ENCODE measurements at regions not wholly inside any gene's neighbourhood (a gene's known extent, or its start where the extent isn't known, plus 50 kb on each side); places are given as distances from the start of the nearest gene placed in this dataset.

DNA sequence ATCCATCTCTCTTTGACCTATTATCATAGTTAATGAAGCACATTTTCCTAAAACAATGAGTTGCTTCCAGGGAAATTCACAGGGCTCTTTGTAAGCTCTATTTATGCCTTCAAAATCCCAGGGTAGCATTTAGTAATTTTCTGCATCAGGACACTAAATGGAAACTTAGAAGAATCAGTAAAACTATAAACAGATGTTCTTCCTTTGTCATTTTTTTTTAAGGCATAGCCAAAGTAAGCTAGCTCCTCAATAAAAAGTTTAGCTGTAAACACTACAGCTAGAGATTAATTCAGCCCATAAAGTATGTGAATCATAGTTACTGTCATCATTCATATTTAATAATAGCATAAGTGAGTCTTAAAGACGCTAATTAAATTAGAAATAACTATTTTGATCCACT is 79.3 kb downstream of the RPL22L1 start:
- ChIA-PET POLR2A (ENCODE audit: low non-redundant PET) (no interaction called here), CTCF (no interaction called here)
- H3K27ac ChIP-seq (ENCODE audit: low read depth, low read length, poor library complexity, severe bottlenecking): no peak overlapping the region
- no peak for TF ChIP-seq EZH2 (IDR thresholded peaks at IDR 0.05; ENCODE audit: borderline replicate concordance, low read depth, low read length, poor library complexity, severe bottlenecking)
- TF ChIP-seq CTCF (conservative IDR thresholded peaks at IDR 0.05; ENCODE audit: low read depth, low read length): no peak
- H3K36me3 ChIP-seq (ENCODE audit: insufficient read depth, low read length, poor library complexity, severe bottlenecking): no peaks in the 10 kb centered on the region
- DNase-seq (ENCODE audit: low spot score): no peak
- no peaks in the 10 kb centered on the region for H3K4me1 ChIP-seq (ENCODE audit: insufficient read depth, low read length, poor library complexity, severe bottlenecking)
- BruUV-seq (replicated peaks): no TSS peak
- intact Hi-C loops (cut with micrococcal nuclease; ENCODE audit: unreplicated experiment): no loop called here
- H3K27me3 ChIP-seq (replicated peaks; ENCODE audit: insufficient read depth, low read depth, low read length, poor library complexity): peaks cover 4% of the 10 kb centered on the region
- no peaks in the 10 kb centered on the region for H3K9me3 ChIP-seq (ENCODE audit: low read depth, low read length, poor library complexity, severe bottlenecking)
- H3K4me3 ChIP-seq (ENCODE audit: low read depth, low read length, poor library complexity, severe bottlenecking): no peak overlapping the region

- BruUV-seq (replicated peaks): no TSS peak
These were observed 82.5 kb downstream of the RPL22L1 start for GRCh38 chr3:170787464-170787863.

DNA sequence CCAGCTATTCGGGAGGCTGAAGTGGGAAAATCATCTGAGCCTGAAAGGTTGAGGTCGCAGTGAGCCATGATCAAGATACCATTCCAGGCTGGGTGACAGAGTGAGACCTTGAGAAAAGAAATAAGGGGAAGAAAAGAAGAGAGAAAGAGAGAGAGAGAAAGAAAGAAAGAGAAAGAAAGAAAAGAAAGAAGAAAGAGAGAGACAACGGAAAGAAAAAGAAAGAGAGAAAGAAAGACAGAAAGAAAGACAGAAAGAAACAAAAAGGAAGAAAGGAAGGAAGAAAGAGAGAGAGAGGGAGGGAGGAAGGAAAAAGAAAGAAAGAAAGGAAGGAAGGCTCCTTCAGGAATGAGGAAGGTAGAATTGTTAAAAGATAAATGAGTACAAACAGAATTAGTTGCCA is 84.5 kb downstream of the RPL22L1 start:
- Histone ChIP-seq H3K36me3 (ENCODE audit: insufficient read depth, low read length, poor library complexity, severe bottlenecking) (no peaks in the 10 kb centered on the region), H3K4me1 (ENCODE audit: insufficient read depth, low read length, poor library complexity, severe bottlenecking) (no peaks in the 10 kb centered on the region), H3K9me3 (ENCODE audit: low read depth, low read length, poor library complexity, severe bottlenecking) (no peaks in the 10 kb centered on the region), H3K27ac (ENCODE audit: low read depth, low read length, poor library complexity, severe bottlenecking) (no peak overlapping the region), H3K4me3 (ENCODE audit: low read depth, low read length, poor library complexity, severe bottlenecking) (no peak overlapping the region), H3K27me3 (replicated peaks; ENCODE audit: insufficient read depth, low read depth, low read length, poor library complexity) (peaks cover 16% of the 10 kb centered on the region)
- BruUV-seq (replicated peaks): no TSS peak
- intact Hi-C loops (cut with micrococcal nuclease; ENCODE audit: unreplicated experiment): no loop called here
- CTCF ChIA-PET: no interaction called here
- DNase-seq (ENCODE audit: low spot score): no peak
- POLR2A ChIA-PET (ENCODE audit: low non-redundant PET): no interaction called here
- TF ChIP-seq EZH2 (IDR thresholded peaks at IDR 0.05; ENCODE audit: borderline replicate concordance, low read depth, low read length, poor library complexity, severe bottlenecking): no peak

More at GRCh38 chr3:170787464-170787863, 82.5 kb downstream of the RPL22L1 start:
- TF ChIP-seq CTCF (conservative IDR thresholded peaks at IDR 0.05; ENCODE audit: low read depth, low read length) (no peak), EZH2 (IDR thresholded peaks at IDR 0.05; ENCODE audit: borderline replicate concordance, low read depth, low read length, poor library complexity, severe bottlenecking) (no peak)
- ChIA-PET CTCF (no interaction called here), POLR2A (ENCODE audit: low non-redundant PET) (no interaction called here)
- Histone ChIP-seq H3K4me1 (ENCODE audit: insufficient read depth, low read length, poor library complexity, severe bottlenecking) (no peaks in the 10 kb centered on the region), H3K9me3 (ENCODE audit: low read depth, low read length, poor library complexity, severe bottlenecking) (no peaks in the 10 kb centered on the region), H3K27ac (ENCODE audit: low read depth, low read length, poor library complexity, severe bottlenecking) (no peak overlapping the region), H3K4me3 (ENCODE audit: low read depth, low read length, poor library complexity, severe bottlenecking) (no peak overlapping the region), H3K36me3 (ENCODE audit: insufficient read depth, low read length, poor library complexity, severe bottlenecking) (no peaks in the 10 kb centered on the region), H3K27me3 (replicated peaks; ENCODE audit: insufficient read depth, low read depth, low read length, poor library complexity) (peaks cover 16% of the 10 kb centered on the region)
- DNase-seq (ENCODE audit: low spot score): no peak
- intact Hi-C loops (cut with micrococcal nuclease; ENCODE audit: unreplicated experiment): no loop called here

GRCh38 chr3:170784406-170784805 is 85.6 kb downstream of the RPL22L1 start:
- intact Hi-C loops (cut with micrococcal nuclease; ENCODE audit: unreplicated experiment): no loop called here

More at GRCh38 chr3:170784406-170784805, 85.6 kb downstream of the RPL22L1 start:
- no peaks in the 10 kb centered on the region for H3K36me3 ChIP-seq (ENCODE audit: insufficient read depth, low read length, poor library complexity, severe bottlenecking)
- no TSS peak for BruUV-seq (replicated peaks)
- H3K27me3 ChIP-seq (replicated peaks; ENCODE audit: insufficient read depth, low read depth, low read length, poor library complexity): peaks cover 16% of the 10 kb centered on the region
- CTCF ChIA-PET: no interaction called here
- no peak for TF ChIP-seq CTCF (conservative IDR thresholded peaks at IDR 0.05; ENCODE audit: low read depth, low read length)
- TF ChIP-seq EZH2 (IDR thresholded peaks at IDR 0.05; ENCODE audit: borderline replicate concordance, low read depth, low read length, poor library complexity, severe bottlenecking): no peak
- no peaks in the 10 kb centered on the region for H3K4me1 ChIP-seq (ENCODE audit: insufficient read depth, low read length, poor library complexity, severe bottlenecking)
- no peak for DNase-seq (ENCODE audit: low spot score)
- no peaks in the 10 kb centered on the region for H3K9me3 ChIP-seq (ENCODE audit: low read depth, low read length, poor library complexity, severe bottlenecking)
- no peak overlapping the region for H3K4me3 ChIP-seq (ENCODE audit: low read depth, low read length, poor library complexity, severe bottlenecking)
- POLR2A ChIA-PET (ENCODE audit: low non-redundant PET): no interaction called here
- H3K27ac ChIP-seq (ENCODE audit: low read depth, low read length, poor library complexity, severe bottlenecking): no peak overlapping the region

Data from A673 (cell line).